ENCODE measurements at regions not wholly inside any gene's neighbourhood (a gene's known extent, or its start where the extent isn't known, plus 50 kb on each side); places are given as distances from the start of the nearest gene placed in this dataset.
"Not testable (repeated sequence)": the region's sequence is repeated elsewhere in the genome, so short reads cannot be mapped to it uniquely, and the experiment has no call there.

GRCh38 chr14:99995700-99996356 lies 69.4 kb upstream of the EVL start:
- no peak overlapping the region for H3K27ac Mint-ChIP-seq
- peaks cover 0 to 8% (median 3%) of the 10 kb centered on the region in 3 donors for H3K4me1 Mint-ChIP-seq
- no peaks in the 10 kb centered on the region for H3K36me3 ChIP-seq (ENCODE audit: control insufficient read depth in 2 of 2, extremely low read depth in 1 of 2, insufficient read depth in 1 of 2, low read length in 1 of 2)
- no peaks in the 10 kb centered on the region for H3K36me3 Mint-ChIP-seq
- peak in 34 of 35 experiments; percentile 11 to 82 (median 53) for DNase-seq
- no peaks in the 10 kb centered on the region for H3K4me1 ChIP-seq (ENCODE audit: control insufficient read depth in 1 of 2, extremely low read depth in 1 of 2, insufficient read depth in 2 of 2, low read length in 2 of 2)
- H3K27me3 ChIP-seq (replicated peaks in 1 of 2; ENCODE audit: control insufficient read depth in 2 of 2, extremely low read depth in 1 of 2, insufficient read depth in 2 of 2, low read length in 1 of 2), result peaks cover 0 to 3% of the 10 kb centered on the region in 2 experiments
- peaks cover 4 to 9% of the 10 kb centered on the region in 2 donors for H3K27me3 Mint-ChIP-seq
- H3K9me3 ChIP-seq, result no peaks in the 10 kb centered on the region
- WGBS (ENCODE audit: insufficient coverage), result 0% methylated on average over 2 of the region's 2 CpGs
- no peak overlapping the region for H3K27ac ChIP-seq (ENCODE audit: low read length)
- CTCF ChIA-PET, result interaction anchor here (0.5 to 0.6 kb wide), 2 partner anchors 15 to 237 kb away, joined by 3 to 4 read pairs; no protein-coding TSS in a partner anchor
- no peak overlapping the region for H3K4me3 ChIP-seq (ENCODE audit: control insufficient read depth in 1 of 2, extremely low read depth in 1 of 2, low read length in 1 of 2)
- ATAC-seq (replicated peaks in 1 of 4), result peak; percentile 82 to 94 (median 88)
- POLR2A ChIA-PET, result no interaction called here
- no peaks in the 10 kb centered on the region for H3K9me3 Mint-ChIP-seq
- H3K4me3 Mint-ChIP-seq, result no peak overlapping the region

- no peak overlapping the region for H3K4me3 Mint-ChIP-seq
- CTCF ChIA-PET, result interaction anchor here (0.6 kb wide), 2 partner anchors 20 to 1340 kb away, joined by 3 to 7 read pairs; no protein-coding TSS in a partner anchor
- 100% methylated on average over 3 of the region's 5 CpGs for WGBS (ENCODE audit: insufficient coverage)
Observed at GRCh38 chr14:99996951-99997571, 68.2 kb upstream of the EVL start.

DNA sequence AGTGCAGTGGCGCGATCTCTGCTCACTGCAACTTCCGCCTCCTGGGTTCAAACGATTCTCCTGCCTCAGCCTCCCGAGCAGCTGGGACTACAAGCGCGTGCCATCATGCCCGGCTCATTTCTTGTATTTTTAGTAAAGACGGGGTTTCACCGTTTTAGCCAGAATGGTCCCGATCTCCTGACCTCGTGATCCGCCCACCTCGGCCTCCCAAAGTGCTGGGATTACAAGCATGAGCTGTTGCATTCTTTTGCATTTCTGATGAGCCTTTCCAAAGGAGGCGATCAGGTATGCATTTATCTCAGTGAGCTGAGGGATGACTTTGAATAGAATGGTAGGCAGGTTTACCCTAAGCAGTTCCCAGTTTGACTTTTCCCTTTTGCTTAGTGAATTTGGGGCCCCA lies 64.8 kb upstream of the EVL start:
- WGBS (ENCODE audit: insufficient coverage), result 96% methylated on average over 10 of the region's 15 CpGs

More at GRCh38 chr14:99996951-99997571, 68.2 kb upstream of the EVL start:
- Mint-ChIP-seq H3K36me3 (no peaks in the 10 kb centered on the region), H3K4me1 (peaks cover 0 to 8% (median 3%) of the 10 kb centered on the region in 3 donors), H3K9me3 (no peaks in the 10 kb centered on the region), H3K27me3 (peaks cover 4 to 12% of the 10 kb centered on the region in 2 donors), H3K27ac (no peak overlapping the region)
- POLR2A ChIA-PET, result interaction anchor here in 1 of 2 donors (0.5 kb wide), 1 partner anchor 247 kb away, joined by 4 read pairs; no protein-coding TSS in a partner anchor
- Histone ChIP-seq H3K4me3 (ENCODE audit: control insufficient read depth in 1 of 2, extremely low read depth in 1 of 2, low read length in 1 of 2) (no peak overlapping the region), H3K27ac (ENCODE audit: low read length) (no peak overlapping the region), H3K9me3 (no peaks in the 10 kb centered on the region), H3K4me1 (ENCODE audit: control insufficient read depth in 1 of 2, extremely low read depth in 1 of 2, insufficient read depth in 2 of 2, low read length in 2 of 2) (no peaks in the 10 kb centered on the region), H3K27me3 (replicated peaks in 1 of 2; ENCODE audit: control insufficient read depth in 2 of 2, extremely low read depth in 1 of 2, insufficient read depth in 2 of 2, low read length in 1 of 2) (peaks cover 0 to 3% of the 10 kb centered on the region in 2 experiments), H3K36me3 (ENCODE audit: control insufficient read depth in 2 of 2, extremely low read depth in 1 of 2, insufficient read depth in 1 of 2, low read length in 1 of 2) (no peaks in the 10 kb centered on the region)
- no peak for ATAC-seq (replicated peaks in 1 of 4)
- DNase-seq, result no peak

GRCh38 chr14:100004392-100004791 lies 60.8 kb upstream of the EVL start:
- peaks cover 0 to 3% of the 10 kb centered on the region in 2 experiments for H3K27me3 ChIP-seq (replicated peaks in 1 of 2; ENCODE audit: control insufficient read depth in 2 of 2, extremely low read depth in 1 of 2, insufficient read depth in 2 of 2, low read length in 1 of 2)
- Mint-ChIP-seq H3K4me3 (no peak overlapping the region), H3K9me3 (peaks cover 0 to 2% (median 0%) of the 10 kb centered on the region in 3 donors), H3K4me1 (no peaks in the 10 kb centered on the region), H3K27ac (no peak overlapping the region), H3K27me3 (peaks cover 2 to 4% of the 10 kb centered on the region in 2 donors), H3K36me3 (no peaks in the 10 kb centered on the region)
- ChIA-PET POLR2A (interaction anchor here in 1 of 2 donors (0.6 kb wide), 1 partner anchor 33 kb away, joined by 4 read pairs; no protein-coding TSS in a partner anchor), CTCF (interaction anchor here (0.7 to 1.1 kb wide), 2 partner anchors 23 to 106 kb away, joined by 3 read pairs; no protein-coding TSS in a partner anchor)
- H3K9me3 ChIP-seq, result no peaks in the 10 kb centered on the region
- H3K4me1 ChIP-seq (ENCODE audit: control insufficient read depth in 1 of 2, extremely low read depth in 1 of 2, insufficient read depth in 2 of 2, low read length in 2 of 2), result no peaks in the 10 kb centered on the region
- WGBS (ENCODE audit: insufficient coverage), result 100% methylated on average over 1 of the region's 1 CpG
- no peak overlapping the region for H3K27ac ChIP-seq (ENCODE audit: low read length)
- DNase-seq, result no peak
- no peaks in the 10 kb centered on the region for H3K36me3 ChIP-seq (ENCODE audit: control insufficient read depth in 2 of 2, extremely low read depth in 1 of 2, insufficient read depth in 1 of 2, low read length in 1 of 2)
- H3K4me3 ChIP-seq (ENCODE audit: control insufficient read depth in 1 of 2, extremely low read depth in 1 of 2, low read length in 1 of 2), result no peak overlapping the region
- no peak for ATAC-seq (replicated peaks in 1 of 4)

More for the DNA sequence above, 64.8 kb upstream of the EVL start:
- H3K4me3 ChIP-seq (ENCODE audit: control insufficient read depth in 1 of 2, extremely low read depth in 1 of 2, low read length in 1 of 2); H3K4me1 Mint-ChIP-seq; H3K4me3 Mint-ChIP-seq; H3K9me3 Mint-ChIP-seq; H3K36me3 Mint-ChIP-seq; DNase-seq; H3K9me3 ChIP-seq; H3K36me3 ChIP-seq (ENCODE audit: control insufficient read depth in 2 of 2, extremely low read depth in 1 of 2, insufficient read depth in 1 of 2, low read length in 1 of 2); H3K4me1 ChIP-seq (ENCODE audit: control insufficient read depth in 1 of 2, extremely low read depth in 1 of 2, insufficient read depth in 2 of 2, low read length in 2 of 2); H3K27ac Mint-ChIP-seq; H3K27ac ChIP-seq (ENCODE audit: low read length); H3K27me3 ChIP-seq (replicated peaks in 1 of 2; ENCODE audit: control insufficient read depth in 2 of 2, extremely low read depth in 1 of 2, insufficient read depth in 2 of 2, low read length in 1 of 2); H3K27me3 Mint-ChIP-seq; ATAC-seq (replicated peaks in 1 of 4): not testable (repeated sequence)
- ChIA-PET CTCF (interaction anchor here in 1 of 2 donors (0.6 kb wide), 1 partner anchor 33 kb away, joined by 4 read pairs; no protein-coding TSS in a partner anchor), POLR2A (interaction anchor here in 1 of 2 donors (0.6 kb wide), 1 partner anchor 28 kb away, joined by 3 read pairs; no protein-coding TSS in a partner anchor)

DNA sequence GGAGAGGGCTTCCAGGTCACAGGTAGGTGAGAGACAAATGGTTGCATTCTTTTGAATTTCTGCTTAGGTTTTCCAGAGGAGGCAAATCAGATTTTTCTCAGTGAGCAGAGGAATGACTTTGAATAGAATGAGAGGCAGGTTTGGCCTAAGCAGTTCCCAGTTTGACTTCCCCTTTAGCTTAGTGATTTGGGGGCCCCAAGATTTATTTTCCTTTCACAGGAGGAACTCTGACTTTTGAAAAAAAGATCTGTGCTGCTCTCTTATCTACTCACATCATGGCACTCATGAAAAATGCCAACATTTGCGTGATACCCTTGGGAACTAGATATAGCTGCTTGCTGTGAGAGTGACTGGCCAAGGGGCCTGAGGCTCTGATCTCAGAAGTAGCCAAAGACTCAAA lies 58.0 kb upstream of the EVL start:
- Mint-ChIP-seq H3K4me1 (peaks cover 0 to 10% (median 4%) of the 10 kb centered on the region in 3 donors), H3K27ac (no peak overlapping the region), H3K27me3 (no peaks in the 10 kb centered on the region), H3K36me3 (no peaks in the 10 kb centered on the region), H3K4me3 (no peak overlapping the region), H3K9me3 (peaks cover 0 to 2% (median 0%) of the 10 kb centered on the region in 3 donors)
- H3K36me3 ChIP-seq (ENCODE audit: control insufficient read depth in 2 of 2, extremely low read depth in 1 of 2, insufficient read depth in 1 of 2, low read length in 1 of 2), result no peaks in the 10 kb centered on the region
- WGBS (ENCODE audit: insufficient coverage), result no CpG with 5 or more reads among the region's 1 CpG
- H3K4me3 ChIP-seq (ENCODE audit: control insufficient read depth in 1 of 2, extremely low read depth in 1 of 2, low read length in 1 of 2), result no peak overlapping the region
- no peak for ATAC-seq (replicated peaks in 1 of 4)
- no peak overlapping the region for H3K27ac ChIP-seq (ENCODE audit: low read length)
- H3K27me3 ChIP-seq (replicated peaks in 1 of 2; ENCODE audit: control insufficient read depth in 2 of 2, extremely low read depth in 1 of 2, insufficient read depth in 2 of 2, low read length in 1 of 2), result no peaks in the 10 kb centered on the region
- H3K9me3 ChIP-seq, result no peaks in the 10 kb centered on the region
- ChIA-PET CTCF (interaction anchor here (0.7 to 1.1 kb wide), 2 partner anchors 41 to 58 kb away, joined by 4 to 7 read pairs; no protein-coding TSS in a partner anchor), POLR2A (interaction anchor here in 1 of 2 donors (0.6 kb wide), 1 partner anchor 27 kb away, joined by 3 read pairs; no protein-coding TSS in a partner anchor)
- no peak for DNase-seq
- no peaks in the 10 kb centered on the region for H3K4me1 ChIP-seq (ENCODE audit: control insufficient read depth in 1 of 2, extremely low read depth in 1 of 2, insufficient read depth in 2 of 2, low read length in 2 of 2)

- H3K27me3 ChIP-seq (replicated peaks in 1 of 2; ENCODE audit: control insufficient read depth in 2 of 2, extremely low read depth in 1 of 2, insufficient read depth in 2 of 2, low read length in 1 of 2); POLR2A ChIA-PET; H3K9me3 Mint-ChIP-seq; H3K36me3 Mint-ChIP-seq; H3K27ac ChIP-seq (ENCODE audit: low read length); H3K36me3 ChIP-seq (ENCODE audit: control insufficient read depth in 2 of 2, extremely low read depth in 1 of 2, insufficient read depth in 1 of 2, low read length in 1 of 2); DNase-seq; ATAC-seq (replicated peaks in 1 of 4); H3K4me3 Mint-ChIP-seq; H3K4me3 ChIP-seq (ENCODE audit: control insufficient read depth in 1 of 2, extremely low read depth in 1 of 2, low read length in 1 of 2); H3K9me3 ChIP-seq; CTCF ChIA-PET; H3K27ac Mint-ChIP-seq; H3K27me3 Mint-ChIP-seq; H3K4me1 ChIP-seq (ENCODE audit: control insufficient read depth in 1 of 2, extremely low read depth in 1 of 2, insufficient read depth in 2 of 2, low read length in 2 of 2): not testable (repeated sequence)
- WGBS (ENCODE audit: insufficient coverage), result 54% methylated on average over 2 of the region's 2 CpGs
- peaks cover 0 to 16% (median 8%) of the 10 kb centered on the region in 3 donors for H3K4me1 Mint-ChIP-seq
Observed at GRCh38 chr14:100009802-100010201, 55.4 kb upstream of the EVL start.
